Activated T-helper 9 cell treated with anti-CD3 and anti-CD28 coated beads, Interleukin-2, amount 50 U/mL, for 16 hours (primary cell): ENCODE measurements at regions not wholly inside any gene's neighbourhood (a gene's known extent, or its start where the extent isn't known, plus 50 kb on each side); places are given as distances from the start of the nearest gene placed in this dataset.

Source experiments
- DNase-seq: peaks from one replicate; pipeline ENCODE4 v3.0.0-alpha.2; 2020; ENCODE audit warnings: low read depth

DNA sequence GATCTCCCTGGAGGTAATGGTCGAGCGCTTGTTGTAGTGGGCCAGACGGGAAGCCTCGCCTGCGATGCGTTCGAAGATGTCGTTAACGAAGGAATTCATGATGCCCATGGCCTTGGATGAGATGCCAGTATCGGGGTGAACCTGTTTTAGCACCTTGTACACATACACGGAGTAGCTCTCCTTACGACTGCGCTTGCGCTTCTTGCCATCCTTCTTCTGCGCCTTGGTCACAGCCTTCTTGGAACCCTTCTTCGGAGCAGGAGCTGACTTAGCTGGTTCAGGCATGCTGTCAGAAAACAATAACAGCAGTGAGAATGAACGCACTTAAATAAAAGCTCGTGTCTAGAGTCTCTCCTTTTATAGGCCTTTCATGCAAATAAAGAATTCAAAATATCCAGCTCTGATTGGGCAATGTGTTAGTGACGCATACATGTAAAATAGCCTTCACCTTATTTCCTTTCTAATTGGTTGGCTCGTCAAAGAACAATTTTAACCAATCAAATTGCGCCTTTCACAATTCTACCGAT is 129.2 kb downstream of the HFE start:
- DNase-seq, result peak; percentile 52

DNA sequence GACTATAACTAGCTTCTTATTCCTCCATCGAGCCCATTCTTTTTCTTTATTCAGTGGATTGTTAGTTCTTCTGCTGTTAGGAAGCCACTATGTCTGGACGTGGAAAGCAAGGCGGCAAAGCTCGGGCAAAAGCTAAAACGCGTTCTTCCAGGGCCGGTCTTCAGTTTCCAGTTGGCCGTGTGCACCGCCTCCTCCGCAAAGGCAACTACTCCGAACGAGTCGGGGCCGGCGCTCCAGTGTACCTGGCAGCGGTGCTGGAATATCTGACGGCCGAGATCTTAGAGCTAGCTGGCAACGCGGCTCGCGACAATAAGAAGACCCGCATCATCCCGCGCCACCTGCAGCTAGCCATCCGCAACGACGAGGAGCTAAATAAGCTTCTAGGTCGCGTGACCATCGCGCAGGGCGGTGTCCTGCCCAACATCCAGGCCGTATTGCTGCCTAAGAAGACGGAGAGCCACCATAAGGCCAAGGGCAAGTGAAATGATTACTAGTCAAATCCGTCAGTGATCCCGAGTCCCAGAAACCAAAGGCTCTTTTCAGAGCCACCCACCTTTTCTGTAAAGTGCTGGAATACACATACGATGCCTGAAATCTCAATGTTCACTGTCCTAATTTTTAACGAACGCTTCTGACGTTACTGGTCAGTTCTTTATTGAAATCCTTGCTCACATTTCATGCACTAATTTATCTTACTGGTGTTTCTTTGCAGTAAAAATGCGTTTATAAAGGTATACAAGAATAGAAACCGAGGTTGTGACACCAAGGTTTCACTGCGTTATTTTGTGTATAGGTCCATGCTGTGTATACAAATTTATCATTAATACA is 129.9 kb downstream of the HFE start:
- peak; percentile 63 for DNase-seq

DNA sequence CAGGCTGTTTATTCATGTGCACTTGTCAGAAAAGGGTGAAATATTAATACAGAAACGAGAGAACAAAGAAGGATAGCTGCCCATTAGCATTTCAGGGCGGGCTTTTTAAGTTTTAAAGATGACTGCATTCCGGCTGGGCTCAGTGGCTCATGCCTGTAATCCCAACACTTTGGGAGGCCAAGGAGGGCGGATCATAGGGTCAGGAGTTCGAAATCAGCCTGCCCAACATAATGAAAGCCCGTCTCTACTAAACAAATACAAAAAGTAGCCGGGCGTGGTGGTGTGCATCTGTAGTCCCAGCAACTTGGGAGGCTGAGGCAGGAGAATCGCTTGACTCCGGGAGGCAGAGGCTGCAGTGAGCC is 130.5 kb downstream of the HFE start:
- no peak for DNase-seq

- no peak for DNase-seq
These were observed 131.6 kb downstream of the HFE start for GRCh38 chr6:26218824-26219223.

- DNase-seq, result no peak
These were observed 133.1 kb downstream of the HFE start for GRCh38 chr6:26220145-26220970.

DNA sequence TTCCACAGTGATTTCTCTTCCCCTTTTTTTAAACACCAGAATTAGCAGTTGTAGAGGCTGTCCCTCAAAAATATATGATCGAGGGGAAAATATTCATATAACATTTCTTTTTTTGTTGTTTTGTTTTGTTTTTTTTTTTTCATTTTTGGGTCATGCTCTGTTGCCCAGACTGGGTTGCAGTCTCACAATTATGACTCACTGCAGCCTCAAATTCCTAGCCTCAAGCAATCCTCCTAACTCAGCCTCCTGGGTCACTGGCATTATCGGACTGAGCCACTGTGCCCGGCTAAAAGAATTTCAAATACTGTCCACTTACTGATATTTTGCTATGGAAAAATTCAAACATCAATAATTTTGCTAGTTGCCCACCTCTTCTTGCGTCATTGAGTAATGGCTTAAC is 134.0 kb downstream of the HFE start:
- DNase-seq, result no peak

GRCh38 chr6:26222571-26222970 is 135.3 kb downstream of the HFE start:
- no peak for DNase-seq

DNA sequence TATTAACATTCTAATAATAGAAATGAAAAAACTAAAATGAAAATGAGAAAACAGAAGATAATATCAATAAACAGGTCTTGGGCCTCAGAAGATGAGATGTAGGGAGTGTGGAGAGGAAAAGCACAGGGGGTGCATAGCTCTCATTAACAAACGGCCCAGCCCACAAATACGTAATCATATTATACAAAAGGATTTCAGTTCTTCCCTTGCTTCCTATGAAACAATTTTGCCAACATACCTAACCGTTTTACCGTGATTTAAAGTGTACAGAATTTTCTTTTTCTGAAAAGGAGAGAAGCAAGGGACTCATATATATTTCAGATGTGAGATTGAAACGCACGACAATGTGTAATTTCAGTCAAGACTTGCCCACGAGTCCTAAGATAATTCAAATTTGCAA is 136.0 kb downstream of the HFE start:
- DNase-seq, result no peak

- peak; percentile 48 for DNase-seq
These were observed 136.7 kb downstream of the HFE start for GRCh38 chr6:26223650-26224546.

- DNase-seq, result no peak
These were observed 137.3 kb downstream of the HFE start for GRCh38 chr6:26224547-26224912.

DNA sequence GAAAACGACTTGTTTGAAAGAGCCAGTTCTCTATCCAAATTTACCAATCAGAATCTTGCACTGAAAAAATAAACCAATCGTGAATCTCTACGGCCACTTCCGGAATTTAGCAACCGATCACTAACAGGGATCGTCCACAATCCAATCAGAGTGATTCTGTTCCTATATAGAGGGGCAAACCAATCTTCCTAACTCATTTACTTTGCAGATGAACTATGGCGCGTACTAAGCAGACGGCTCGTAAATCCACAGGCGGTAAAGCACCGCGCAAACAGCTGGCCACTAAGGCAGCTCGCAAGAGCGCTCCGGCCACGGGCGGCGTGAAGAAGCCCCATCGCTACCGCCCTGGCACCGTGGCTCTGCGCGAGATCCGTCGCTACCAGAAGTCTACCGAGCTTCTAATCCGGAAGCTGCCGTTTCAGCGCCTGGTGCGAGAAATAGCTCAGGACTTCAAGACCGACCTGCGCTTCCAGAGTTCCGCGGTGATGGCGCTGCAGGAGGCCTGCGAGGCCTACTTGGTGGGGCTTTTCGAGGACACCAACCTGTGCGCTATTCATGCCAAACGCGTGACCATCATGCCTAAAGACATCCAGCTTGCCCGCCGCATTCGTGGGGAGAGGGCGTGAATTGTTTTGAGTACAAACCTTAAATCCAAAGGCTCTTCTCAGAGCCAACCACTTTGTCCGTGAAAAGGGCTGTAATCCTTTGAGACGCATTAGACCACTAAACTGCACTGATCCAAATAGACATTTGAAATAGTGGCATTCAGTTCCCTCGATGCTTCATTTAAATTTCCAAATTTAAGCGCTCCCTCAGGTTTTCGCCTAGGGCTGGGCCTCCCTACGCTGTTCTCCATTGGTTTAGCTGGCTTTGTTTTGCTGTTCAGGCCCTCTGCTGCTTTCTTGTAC is 138.0 kb downstream of the HFE start:
- DNase-seq, result no peak

GRCh38 chr6:26225848-26226578 is 138.8 kb downstream of the HFE start:
- no peak for DNase-seq

DNA sequence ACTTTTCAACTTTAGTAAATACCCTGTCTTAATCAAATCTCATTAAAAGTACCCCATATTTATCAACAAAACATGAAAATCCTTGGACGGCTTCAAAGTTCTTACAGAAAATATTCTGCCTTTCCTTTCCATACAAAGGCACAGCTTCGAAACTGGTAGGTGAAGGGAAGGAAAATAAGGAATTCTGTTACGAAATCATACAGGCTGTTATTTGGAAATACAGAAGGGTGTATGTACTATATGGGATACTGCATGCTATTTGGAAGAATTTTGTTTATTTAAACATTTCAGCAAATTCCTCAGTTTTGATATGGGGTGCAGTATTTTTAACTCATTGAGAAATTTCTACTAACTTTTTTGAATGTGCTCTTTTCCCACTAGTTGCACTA is 138.4 kb upstream of the BTN3A2 start:
- DNase-seq, result no peak

DNA sequence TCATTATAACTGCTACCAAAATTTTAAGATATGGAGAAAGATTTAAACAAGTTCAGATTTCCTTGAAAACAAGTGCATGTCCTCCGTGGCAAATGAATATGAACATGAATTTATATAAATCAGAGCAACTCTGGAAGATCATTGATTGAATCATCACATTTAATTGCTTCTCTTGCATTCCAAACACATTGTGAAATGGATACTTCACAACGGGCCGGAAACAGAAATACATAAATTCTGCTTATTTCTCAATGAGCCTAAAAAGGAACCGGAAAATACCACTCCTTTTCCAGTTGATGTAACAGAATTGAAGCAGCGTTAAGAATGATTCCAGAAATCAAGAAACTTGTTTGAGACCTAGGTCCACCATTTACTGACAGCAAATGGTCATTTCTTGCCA is 134.6 kb upstream of the BTN3A2 start:
- no peak for DNase-seq

GRCh38 chr6:26231006-26231587 is 133.9 kb upstream of the BTN3A2 start:
- DNase-seq, result no peak

- no peak for DNase-seq
These were observed 132.6 kb upstream of the BTN3A2 start for GRCh38 chr6:26232306-26232939.

GRCh38 chr6:26232940-26233648 is 131.9 kb upstream of the BTN3A2 start:
- DNase-seq, result no peak

GRCh38 chr6:26233649-26234420 is 131.2 kb upstream of the BTN3A2 start:
- no peak for DNase-seq
